NCI-H2227 (cell line): ENCODE measurements at regions not wholly inside any gene's neighbourhood (a gene's known extent, or its start where the extent isn't known, plus 50 kb on each side); places are given as distances from the start of the nearest gene placed in this dataset.
"Not testable (repeated sequence)": the region's sequence is repeated elsewhere in the genome, so short reads cannot be mapped to it uniquely, and the experiment has no call there.

ENCODE experiments used
- DNase-seq: peaks from one replicate; lab custom pipeline; 2025; ENCODE audit not compliant: unreplicated experiment; lab: John Stamatoyannopoulos, UW

GRCh38 chr7:142604671-142605070 lies 144.6 kb upstream of the PRSS1 start:
- no peak for DNase-seq

DNA sequence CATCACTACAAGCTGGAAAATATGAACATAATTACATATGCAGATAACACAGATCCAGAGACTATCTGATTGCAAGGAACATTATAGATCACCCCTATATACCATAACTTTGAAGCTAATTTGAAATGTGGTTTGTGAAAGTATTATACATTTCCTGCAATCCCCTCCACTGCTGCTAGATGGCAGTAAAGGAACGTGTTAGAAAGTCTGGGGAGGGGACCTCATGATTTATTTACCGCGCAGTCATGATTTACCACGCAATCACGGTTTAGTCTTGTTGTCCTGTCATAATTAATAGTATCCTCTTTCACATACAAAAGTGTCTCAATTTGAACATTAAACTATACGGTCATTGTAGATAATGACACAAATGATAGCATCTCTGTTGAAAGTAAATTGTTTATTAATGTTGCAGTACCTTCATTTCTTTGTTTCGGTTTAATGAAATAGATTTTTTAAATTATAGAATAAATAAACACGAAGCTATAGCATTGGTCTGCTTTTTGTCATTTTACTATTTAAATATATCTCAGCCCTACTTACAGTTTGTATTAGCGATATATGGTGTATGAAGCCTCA lies 145.3 kb upstream of the PRSS1 start:
- DNase-seq = peak; percentile 49

DNA sequence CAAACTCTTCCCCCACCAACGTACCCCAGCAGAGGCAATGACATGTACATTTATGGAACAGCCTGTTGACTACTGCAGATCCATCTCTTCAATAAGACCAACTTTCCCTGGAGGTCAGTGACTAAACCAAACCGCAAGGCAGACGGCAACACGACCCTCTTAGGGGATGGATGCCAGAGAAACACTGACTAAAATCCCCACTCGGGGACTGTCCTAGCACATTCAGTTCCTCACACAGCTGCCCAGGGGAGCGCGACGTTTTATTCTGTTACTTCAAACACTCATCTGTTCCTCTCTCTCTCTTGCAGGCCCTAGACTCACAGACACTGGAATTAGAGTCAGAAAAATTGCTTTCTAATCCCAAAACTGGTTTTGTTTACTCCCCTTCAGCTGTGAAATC lies 146.5 kb upstream of the PRSS1 start:
- DNase-seq = no peak

DNA sequence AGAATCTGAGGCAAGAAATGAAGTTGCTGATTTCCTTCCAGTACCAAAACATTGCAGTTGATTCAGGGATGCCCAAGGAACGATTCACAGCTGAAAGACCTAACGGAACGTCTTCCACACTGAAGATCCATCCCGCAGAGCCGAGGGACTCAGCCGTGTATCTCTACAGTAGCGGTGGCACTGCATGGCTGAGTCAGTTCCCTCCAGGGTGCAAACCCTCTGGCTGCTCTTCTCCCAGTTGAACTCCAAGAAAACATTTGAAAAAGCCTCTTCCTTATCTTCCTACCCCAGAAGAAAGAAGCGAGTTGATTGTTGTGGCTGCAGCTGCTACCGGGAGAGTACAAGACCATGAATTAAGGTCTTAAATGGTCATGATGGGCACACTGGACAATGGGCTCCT lies 147.1 kb upstream of the PRSS1 start:
- no peak for DNase-seq

- no peak for DNase-seq
Observed at GRCh38 chr7:142598297-142598696, 151.0 kb upstream of the PRSS1 start.

DNA sequence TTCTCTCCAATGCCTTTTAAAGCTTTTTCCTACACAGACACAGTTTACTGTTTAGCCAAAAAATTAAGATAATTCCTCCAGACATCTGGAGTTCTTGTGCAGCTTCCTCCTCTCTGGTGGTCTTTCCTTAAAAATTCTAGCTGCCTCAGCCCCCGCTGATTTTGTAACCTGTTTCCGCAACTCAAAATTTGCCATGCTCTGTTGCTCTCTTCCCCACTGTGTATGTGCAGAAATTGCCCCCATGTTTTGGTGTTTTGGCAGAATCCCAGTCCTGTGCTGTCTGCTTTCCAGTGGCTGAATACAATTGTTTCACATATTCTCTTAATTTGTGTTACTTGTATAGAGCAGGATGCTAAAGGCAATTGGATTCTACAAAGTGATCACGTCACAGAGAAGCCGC lies 151.7 kb upstream of the PRSS1 start:
- no peak for DNase-seq

- DNase-seq = no peak
Observed at GRCh38 chr7:142595816-142596516, 153.3 kb upstream of the PRSS1 start.

DNA sequence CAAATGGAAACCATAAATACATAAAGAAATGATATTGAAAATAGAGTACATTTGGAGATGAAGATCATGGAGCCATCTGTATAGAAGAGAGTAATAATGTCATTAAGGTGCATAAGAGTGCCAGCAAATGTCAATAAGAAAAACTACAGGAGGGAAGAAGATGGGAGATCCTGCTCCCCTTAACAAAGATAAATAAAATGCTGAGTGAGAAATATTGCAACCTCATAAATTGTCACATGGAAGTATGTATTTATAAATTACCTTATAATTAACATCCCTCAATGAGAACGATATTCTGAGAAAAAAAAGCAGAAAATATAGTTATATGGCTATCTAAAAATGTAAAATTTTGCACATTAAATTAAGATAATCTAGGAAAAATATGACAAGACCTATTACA lies 155.2 kb upstream of the PRSS1 start:
- DNase-seq = no peak

GRCh38 chr7:142593106-142593505 lies 156.2 kb upstream of the PRSS1 start:
- DNase-seq = no peak

DNA sequence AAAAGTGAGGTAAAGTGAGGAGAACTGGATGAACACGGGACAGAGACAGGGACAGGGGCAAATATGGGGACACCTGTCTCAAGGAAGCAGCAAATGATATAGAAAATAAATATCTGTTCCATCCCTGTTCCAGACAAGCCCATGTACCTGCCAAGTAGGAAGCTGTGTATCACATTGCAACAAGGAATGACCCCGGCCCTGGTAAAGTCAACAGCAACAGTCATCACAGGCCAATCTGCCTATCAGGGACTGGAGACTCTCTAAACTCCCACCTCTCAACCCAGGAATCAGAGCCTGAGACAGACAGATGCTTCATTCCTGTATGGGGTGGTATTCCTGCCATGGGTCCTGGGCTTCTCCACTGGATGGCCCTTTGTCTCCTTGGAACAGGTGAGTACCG lies 156.6 kb upstream of the PRSS1 start:
- no peak for DNase-seq

GRCh38 chr7:142592231-142592630 lies 157.0 kb upstream of the PRSS1 start:
- no peak for DNase-seq

DNA sequence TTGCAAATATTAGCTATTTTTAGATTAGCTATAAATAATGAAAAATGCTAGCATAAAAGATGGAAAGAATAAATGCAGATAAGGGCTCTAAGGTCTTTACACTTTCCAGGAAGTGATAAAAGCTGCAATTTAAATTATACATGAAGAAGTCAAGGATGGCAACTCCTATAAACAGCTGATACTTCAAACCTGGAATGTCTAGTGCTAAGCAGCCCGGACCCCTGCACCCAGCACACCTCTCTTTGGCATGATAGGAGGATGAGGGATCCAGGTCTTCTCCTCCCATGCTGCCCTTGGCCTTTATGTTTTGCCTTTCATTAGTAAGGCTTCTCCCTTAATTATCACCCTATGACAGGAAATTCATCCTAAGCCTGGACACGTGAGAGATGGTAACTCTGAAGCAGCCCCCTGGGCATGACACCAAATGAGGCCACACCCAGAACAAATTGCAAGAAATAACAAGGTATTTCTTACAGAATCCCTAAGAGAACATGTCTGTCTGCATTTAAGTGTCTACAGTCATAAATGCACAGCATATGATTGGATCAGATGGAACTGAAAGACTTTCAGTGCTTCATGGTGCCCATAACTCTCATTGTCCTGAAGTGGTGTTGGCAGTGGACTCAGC lies 158.3 kb upstream of the PRSS1 start:
- DNase-seq = no peak

GRCh38 chr7:142590077-142590476 lies 159.2 kb upstream of the PRSS1 start:
- DNase-seq = no peak

GRCh38 chr7:142587578-142588191 lies 161.6 kb upstream of the PRSS1 start:
- no peak for DNase-seq

DNA sequence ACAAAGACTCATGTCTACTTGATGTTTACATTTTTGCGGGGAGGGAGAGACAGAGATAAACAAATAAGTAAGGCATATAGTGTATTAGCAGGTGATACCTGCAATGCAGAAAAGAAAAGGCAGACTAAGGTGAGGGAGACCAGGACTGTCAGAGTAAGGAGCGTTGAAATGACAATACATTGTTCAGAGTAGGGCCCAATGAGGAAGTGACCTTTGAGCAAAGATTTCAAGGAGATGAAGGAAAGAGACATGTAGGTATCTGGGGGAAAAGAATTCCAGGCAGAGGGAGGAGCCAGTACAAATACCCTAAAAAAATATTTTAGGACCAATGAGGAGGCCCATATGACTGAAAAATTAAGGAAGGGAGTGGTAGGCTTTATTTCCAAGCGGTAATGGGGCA lies 162.7 kb upstream of the PRSS1 start:
- no peak for DNase-seq

- no peak for DNase-seq
Observed at GRCh38 chr7:142585425-142585824, 163.8 kb upstream of the PRSS1 start.

- no peak for DNase-seq
Observed at GRCh38 chr7:142584765-142585164, 164.5 kb upstream of the PRSS1 start.

GRCh38 chr7:142583446-142583845 lies 165.8 kb upstream of the PRSS1 start:
- no peak for DNase-seq

GRCh38 chr7:142582351-142582750 lies 166.9 kb upstream of the PRSS1 start:
- no peak for DNase-seq

DNA sequence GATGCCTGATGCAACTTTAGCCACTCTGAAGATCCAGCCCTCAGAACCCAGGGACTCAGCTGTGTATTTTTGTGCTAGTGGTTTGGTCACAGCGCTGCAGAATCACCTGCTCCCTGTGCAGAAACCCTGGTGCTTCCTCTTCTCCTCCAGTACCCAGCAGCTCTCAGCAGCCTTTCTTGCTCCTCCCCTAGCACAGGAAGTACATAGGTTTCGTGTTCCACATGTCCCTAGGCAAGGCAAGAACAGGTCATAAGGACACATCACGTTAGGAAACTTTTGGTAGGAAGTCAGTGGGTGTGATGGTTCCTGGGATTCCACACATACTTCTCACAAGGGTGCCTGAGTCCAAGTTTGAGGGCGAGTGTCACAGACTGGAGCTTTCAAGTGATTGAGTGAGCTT lies 167.9 kb upstream of the PRSS1 start:
- DNase-seq = no peak

- no peak for DNase-seq
Observed at GRCh38 chr7:142579946-142580345, 169.3 kb upstream of the PRSS1 start.

DNA sequence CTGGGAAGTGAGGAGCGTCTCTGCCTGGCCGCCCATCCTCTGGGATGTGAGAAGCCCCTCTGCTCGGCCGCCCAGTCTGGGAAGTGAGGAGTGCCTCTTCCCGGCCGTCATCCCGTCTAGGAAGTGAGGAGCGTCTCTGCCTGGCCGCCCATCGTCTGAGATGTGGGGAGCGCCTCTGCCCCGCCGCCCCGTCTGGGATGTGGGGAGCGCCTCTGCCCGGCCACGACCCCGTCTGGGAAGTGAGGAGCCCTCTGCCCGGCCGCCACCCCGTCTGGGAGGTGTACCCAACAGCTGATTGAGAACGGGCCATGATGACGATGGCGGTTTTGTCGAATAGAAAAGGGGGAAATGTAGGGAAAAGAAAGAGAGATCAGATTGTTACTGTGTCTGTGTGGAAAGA lies 173.9 kb upstream of the PRSS1 start:
- not testable (repeated sequence) for DNase-seq
